Astrocyte of the spinal cord (primary cell): ENCODE measurements at regions not wholly inside any gene's neighbourhood (a gene's known extent, or its start where the extent isn't known, plus 50 kb on each side); places are given as distances from the start of the nearest gene placed in this dataset.

Source experiments
- DNase-seq: peaks from one replicate; pipeline ENCODE4 v3.0.0; 2011; ENCODE audit warnings: low read depth, low spot score
- H3K4me3 ChIP-seq: 2 replicates; pipeline ENCODE4 v1.5.1; 2011; ENCODE audit warnings: low read depth, mild to moderate bottlenecking, low read length, moderate library complexity
- in situ Hi-C: cut with HindIII; loops from 2 replicates; pipeline ENCODE4 v1.10.0; 2017; ENCODE audit warnings: low sequenced_read_pairs
- TF ChIP-seq, protein P1 (sequence below): IDR thresholded peaks from 2 replicates; pipeline ENCODE4 v1.5.1; 2012; ENCODE audit warnings: low read depth, mild to moderate bottlenecking, low read length, inconsistent platforms

DNA sequence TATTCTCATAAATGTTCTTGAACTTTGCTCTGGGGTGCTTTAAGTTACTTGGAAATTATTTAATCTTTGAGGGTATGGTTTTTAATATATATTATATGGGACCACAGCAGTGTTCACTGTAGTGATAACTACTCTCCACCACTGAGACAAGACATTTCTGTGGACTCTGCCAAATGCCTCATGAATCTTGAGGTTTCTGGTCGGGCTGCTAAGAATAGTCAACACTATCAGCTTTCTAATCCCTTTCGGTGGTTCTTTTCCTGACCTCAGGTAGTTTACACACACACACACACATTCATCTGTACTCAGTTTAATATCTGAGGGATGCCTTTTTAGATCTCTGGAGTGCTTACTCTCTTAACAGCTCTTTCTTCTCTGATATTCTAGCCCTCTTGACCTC lies 500.7 kb downstream of the MAFB start:
- no peak for DNase-seq
- TF ChIP-seq, protein P1, sequence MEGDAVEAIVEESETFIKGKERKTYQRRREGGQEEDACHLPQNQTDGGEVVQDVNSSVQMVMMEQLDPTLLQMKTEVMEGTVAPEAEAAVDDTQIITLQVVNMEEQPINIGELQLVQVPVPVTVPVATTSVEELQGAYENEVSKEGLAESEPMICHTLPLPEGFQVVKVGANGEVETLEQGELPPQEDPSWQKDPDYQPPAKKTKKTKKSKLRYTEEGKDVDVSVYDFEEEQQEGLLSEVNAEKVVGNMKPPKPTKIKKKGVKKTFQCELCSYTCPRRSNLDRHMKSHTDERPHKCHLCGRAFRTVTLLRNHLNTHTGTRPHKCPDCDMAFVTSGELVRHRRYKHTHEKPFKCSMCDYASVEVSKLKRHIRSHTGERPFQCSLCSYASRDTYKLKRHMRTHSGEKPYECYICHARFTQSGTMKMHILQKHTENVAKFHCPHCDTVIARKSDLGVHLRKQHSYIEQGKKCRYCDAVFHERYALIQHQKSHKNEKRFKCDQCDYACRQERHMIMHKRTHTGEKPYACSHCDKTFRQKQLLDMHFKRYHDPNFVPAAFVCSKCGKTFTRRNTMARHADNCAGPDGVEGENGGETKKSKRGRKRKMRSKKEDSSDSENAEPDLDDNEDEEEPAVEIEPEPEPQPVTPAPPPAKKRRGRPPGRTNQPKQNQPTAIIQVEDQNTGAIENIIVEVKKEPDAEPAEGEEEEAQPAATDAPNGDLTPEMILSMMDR = no peak
- in situ Hi-C loops = no loop called here
- H3K4me3 ChIP-seq = no peak overlapping the region

DNA sequence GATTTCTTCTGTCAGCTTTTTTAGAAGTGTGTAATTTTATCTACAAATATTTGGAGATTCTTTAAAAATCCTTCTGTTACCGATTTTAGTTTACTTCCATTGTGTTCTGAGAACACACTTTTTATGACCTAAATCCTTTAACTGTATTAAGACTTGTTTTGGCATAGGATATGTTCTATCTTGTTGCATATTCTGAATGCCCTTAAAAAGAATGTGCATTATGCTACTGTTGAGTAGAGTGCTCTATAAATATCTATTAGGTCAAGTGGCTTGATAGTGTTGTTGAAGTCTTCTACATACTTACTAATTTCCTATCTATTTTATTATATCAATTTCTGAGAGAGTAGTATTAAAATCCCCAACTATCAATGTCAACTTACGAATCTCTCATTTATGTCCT lies 502.2 kb downstream of the MAFB start:
- H3K4me3 ChIP-seq = no peak overlapping the region
- DNase-seq = no peak
- TF ChIP-seq, protein P1 = no peak
- in situ Hi-C loops = no loop called here

DNA sequence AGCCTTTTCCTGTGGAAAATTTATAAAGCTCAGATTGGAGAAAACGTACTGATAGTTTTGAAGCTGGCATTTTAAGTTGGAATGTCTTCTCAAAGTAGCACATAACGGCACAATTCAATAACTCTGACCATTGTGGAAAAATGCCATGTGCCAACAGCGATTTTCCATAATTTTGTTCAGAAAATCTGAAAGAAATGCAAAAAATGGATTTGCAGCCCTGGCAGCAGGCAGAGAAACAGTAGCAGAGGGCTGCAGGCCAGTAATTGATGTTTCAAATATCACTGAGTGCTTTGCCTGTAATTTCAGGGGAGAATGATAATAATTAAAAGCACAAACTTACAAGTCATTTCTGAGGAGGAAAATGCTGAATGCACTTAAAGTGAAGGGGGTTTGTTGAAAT lies 507.4 kb downstream of the MAFB start:
- no peak overlapping the region for H3K4me3 ChIP-seq
- DNase-seq = no peak
- TF ChIP-seq, protein P1 = no peak
- in situ Hi-C loops = no loop called here

DNA sequence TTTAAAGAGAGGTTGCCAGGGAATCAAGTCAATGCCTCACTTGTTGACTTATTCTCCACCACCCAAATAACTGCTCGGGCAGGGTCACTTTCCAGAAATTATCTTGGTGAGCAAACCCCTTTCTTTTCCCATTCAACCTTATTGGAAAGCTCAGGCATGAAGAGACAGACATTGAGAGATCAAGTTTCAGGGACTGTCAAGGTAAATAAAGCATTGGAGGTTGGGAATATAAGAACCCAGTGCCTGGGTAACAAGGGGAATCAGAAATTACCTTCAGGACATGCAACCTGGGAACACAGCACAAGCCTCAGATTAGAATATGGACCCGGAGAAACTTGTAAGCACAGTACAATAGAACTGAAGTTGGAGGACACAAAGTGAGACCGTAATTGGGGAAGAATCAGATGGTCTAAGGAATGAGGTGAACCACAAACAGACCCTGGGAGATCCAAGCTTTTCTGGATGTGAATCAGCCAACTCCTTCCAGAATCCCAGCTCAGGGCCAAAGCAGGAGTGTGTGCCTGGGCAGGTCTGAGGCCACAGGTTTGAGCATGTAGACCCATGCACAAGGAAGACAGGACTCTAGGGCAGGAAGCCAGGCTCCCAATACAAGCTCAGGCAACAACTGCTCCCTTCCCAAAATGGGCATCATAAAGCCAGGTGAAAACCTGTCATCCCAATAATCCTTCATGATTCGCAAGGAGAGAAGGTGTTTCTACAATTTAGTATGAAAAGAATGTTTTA lies 512.8 kb downstream of the MAFB start:
- no peak for DNase-seq
- in situ Hi-C loops = no loop called here
- H3K4me3 ChIP-seq = no peak overlapping the region
- TF ChIP-seq, protein P1 = no peak

DNA sequence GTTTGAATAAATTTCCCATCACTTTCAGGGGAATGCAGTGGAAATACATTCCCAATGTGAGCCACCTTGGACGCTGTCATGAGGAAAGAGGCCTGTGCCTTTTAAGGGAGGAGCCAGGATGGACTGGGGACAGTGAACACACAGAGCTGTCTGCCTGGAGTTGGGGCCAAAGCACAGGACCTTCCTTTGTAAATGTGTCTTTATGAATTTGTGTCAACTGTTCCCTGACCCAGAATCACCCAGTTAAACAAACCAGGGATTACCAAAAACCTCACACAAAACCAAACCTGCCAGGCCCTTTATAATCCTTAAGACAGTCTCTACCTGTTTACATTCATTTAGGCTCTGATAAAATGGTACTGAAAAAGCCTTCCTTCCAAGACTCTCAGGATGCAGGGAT lies 513.7 kb downstream of the MAFB start:
- TF ChIP-seq, protein P1 = no peak
- no peak overlapping the region for H3K4me3 ChIP-seq
- in situ Hi-C loops = no loop called here
- no peak for DNase-seq

DNA sequence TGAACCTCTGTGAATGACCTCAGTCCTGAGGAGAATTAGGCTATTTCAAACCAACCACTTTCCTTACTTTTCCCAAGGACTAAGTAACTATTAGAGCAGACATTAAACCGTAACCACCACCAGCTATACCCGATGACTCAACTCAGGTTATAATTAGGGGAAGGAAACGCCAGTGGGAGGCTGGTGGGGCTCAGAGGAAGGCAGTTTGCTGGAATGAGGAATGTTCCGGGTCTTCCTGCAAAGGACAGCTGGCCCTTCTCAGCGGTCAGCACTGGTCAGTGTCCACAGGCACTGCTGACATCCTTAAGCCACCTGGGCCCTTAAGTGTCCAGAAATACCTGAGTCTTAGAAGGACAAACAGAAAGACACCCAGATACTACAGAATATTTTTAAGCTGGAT lies 515.2 kb downstream of the MAFB start:
- TF ChIP-seq, protein P1 = no peak
- no peak for DNase-seq
- H3K4me3 ChIP-seq = no peak overlapping the region
- in situ Hi-C loops = no loop called here
